Nephron (organoid): ENCODE measurements at regions not wholly inside any gene's neighbourhood (a gene's known extent, or its start where the extent isn't known, plus 50 kb on each side); places are given as distances from the start of the nearest gene placed in this dataset.

Source experiments
- H3K27ac Mint-ChIP-seq, 3 experiments: 2 replicates each; pipeline ENCODE4 v1.8.0; 2020; ENCODE audit warnings: mixed read lengths in 3 of 3, mild to moderate bottlenecking in 2 of 3, moderate library complexity in 1 of 3
- H3K27me3 Mint-ChIP-seq: 2 replicates; pipeline ENCODE4 v1.8.0; 2021; ENCODE audit warnings: low read depth, mild to moderate bottlenecking, moderate library complexity, mixed read lengths
- H3K36me3 Mint-ChIP-seq: 2 replicates; pipeline ENCODE4 v1.8.0; 2020; ENCODE audit warnings: low read depth, mixed read lengths
- H3K4me1 Mint-ChIP-seq: 2 replicates; pipeline ENCODE4 v1.8.0; 2020; ENCODE audit warnings: mixed read lengths
- H3K4me3 Mint-ChIP-seq, 3 experiments: 2 replicates each; pipeline ENCODE4 v1.8.0; 2020; ENCODE audit warnings: mild to moderate bottlenecking in 3 of 3, mixed read lengths in 3 of 3, moderate library complexity in 2 of 3
- H3K9me3 Mint-ChIP-seq: 2 replicates; pipeline ENCODE4 v1.8.0; 2020; ENCODE audit warnings: mixed read lengths
- CTCF ChIP-seq, 3 experiments: fragments of 200-600 bp; sonication (generic); IDR thresholded peaks; one replicate each; pipeline ENCODE4 v1.5.0; 2021; ENCODE audit warnings: antibody characterized with exemption in 3 of 3; ENCODE audit not compliant: unreplicated experiment in 3 of 3

DNA sequence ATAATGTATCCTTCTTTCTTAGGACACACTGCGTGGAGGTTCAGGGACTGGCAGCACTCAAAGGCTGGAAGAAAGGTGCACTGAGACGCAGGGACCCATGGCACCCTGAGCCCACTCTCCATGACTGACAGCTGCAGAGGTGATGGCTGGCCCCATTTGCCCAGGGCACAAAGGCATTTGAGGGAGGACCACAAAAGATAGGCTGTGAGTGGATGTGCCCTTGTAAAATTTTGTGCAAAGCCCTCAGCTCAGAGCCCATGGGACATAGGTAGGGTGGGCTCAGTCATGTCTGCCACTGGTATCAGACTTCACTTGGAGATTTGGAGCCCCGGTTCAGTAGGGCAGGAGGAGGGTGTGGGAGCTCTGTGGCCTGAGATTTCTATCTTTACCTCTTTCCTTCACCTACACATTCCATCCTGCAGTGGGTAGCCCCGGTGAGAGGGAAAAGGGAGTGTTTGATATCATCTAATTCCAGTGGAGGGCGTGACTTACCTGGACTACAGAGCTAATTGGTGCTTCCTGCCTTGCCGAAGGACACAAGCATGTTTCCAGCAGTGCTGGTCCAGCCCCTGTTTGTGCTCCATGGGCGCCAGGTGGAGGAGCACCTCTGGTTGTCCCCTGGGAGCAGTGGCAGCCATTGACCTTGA, 312.2 kb downstream of the EN1 start:
- TF ChIP-seq CTCF (IDR thresholded peaks at IDR 0.05; ENCODE audit: unreplicated experiment in 3 of 3): no peak
- Mint-ChIP-seq H3K36me3 (no peaks in the 10 kb centered on the region), H3K27me3 (peaks cover 8% of the 10 kb centered on the region), H3K4me3 (no peak overlapping the region), H3K27ac (no peak overlapping the region), H3K9me3 (no peaks in the 10 kb centered on the region), H3K4me1 (no peaks in the 10 kb centered on the region)

DNA sequence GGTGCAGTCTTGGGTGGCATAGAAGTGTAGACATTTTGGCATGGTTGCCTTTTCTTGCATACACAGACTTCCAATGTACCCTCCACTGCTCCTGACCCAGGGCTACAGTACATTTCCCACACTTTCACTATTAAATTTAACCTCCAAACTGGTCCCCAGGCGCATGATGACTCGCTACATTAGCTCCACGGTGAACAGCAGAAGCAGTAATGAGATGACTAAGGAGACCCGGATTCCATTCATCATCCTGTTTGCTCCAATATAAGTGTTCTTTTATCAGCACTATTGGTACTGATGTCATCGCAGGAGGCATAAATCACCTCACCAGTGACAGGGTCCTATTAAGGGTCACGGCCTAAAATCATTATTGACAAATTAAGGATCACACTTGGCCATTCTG, 316.5 kb downstream of the EN1 start:
- Mint-ChIP-seq H3K36me3 (no peaks in the 10 kb centered on the region), H3K27ac (no peak overlapping the region), H3K9me3 (no peaks in the 10 kb centered on the region), H3K4me1 (no peaks in the 10 kb centered on the region), H3K27me3 (peaks cover 14% of the 10 kb centered on the region), H3K4me3 (no peak overlapping the region)
- TF ChIP-seq CTCF (IDR thresholded peaks at IDR 0.05; ENCODE audit: unreplicated experiment in 3 of 3): no peak

DNA sequence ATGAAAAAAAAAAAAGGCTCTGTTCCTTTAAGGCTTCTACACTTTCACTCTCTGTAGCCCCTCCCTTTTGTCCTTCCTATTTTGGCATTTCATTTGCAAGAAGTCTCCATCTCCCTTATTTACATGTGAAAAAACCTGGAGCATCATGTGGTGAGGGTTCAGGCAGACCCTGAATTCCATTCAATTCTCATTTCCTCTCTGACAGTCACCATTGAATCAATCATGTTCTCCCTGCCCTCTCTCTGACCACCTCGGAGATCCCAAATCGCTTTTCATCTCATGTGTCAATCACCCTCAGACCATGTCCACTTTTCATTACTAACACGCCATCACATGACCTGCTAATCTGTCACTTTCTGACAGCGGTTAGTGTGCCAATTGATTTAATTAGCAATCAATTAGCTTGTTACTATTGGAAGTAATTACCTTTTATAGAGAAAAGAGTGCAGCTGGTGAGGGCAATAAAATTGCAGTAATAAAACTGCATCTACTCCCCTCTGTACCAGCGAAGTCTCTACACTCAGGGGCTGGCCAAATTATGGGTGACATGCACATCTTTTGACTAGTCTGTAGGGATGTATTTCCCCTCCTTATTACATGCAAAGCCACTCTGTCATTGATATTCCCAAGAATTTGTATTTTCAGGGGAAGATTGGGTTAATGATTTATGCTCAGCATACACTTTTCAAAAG, 317.4 kb downstream of the EN1 start:
- Mint-ChIP-seq H3K4me3 (no peak overlapping the region), H3K27ac (no peak overlapping the region), H3K36me3 (no peaks in the 10 kb centered on the region), H3K27me3 (peaks cover 14% of the 10 kb centered on the region), H3K9me3 (no peaks in the 10 kb centered on the region), H3K4me1 (no peaks in the 10 kb centered on the region)
- no peak for TF ChIP-seq CTCF (IDR thresholded peaks at IDR 0.05; ENCODE audit: unreplicated experiment in 3 of 3)

- no peak overlapping the region for H3K27ac Mint-ChIP-seq
- no peaks in the 10 kb centered on the region for H3K4me1 Mint-ChIP-seq
- H3K4me3 Mint-ChIP-seq: no peak overlapping the region
- peaks cover 10% of the 10 kb centered on the region for H3K27me3 Mint-ChIP-seq
- H3K9me3 Mint-ChIP-seq: no peaks in the 10 kb centered on the region
- TF ChIP-seq CTCF (IDR thresholded peaks at IDR 0.05; ENCODE audit: unreplicated experiment in 3 of 3): no peak
- no peaks in the 10 kb centered on the region for H3K36me3 Mint-ChIP-seq
Measured at GRCh38 chr2:118527571-118527970, 319.9 kb downstream of the EN1 start.

GRCh38 chr2:118525346-118525745, 322.1 kb downstream of the EN1 start:
- Mint-ChIP-seq H3K4me3 (no peak overlapping the region), H3K4me1 (no peaks in the 10 kb centered on the region), H3K9me3 (peaks cover 9% of the 10 kb centered on the region), H3K27me3 (peaks cover 10% of the 10 kb centered on the region), H3K36me3 (no peaks in the 10 kb centered on the region), H3K27ac (no peak overlapping the region)
- no peak for TF ChIP-seq CTCF (IDR thresholded peaks at IDR 0.05; ENCODE audit: unreplicated experiment in 3 of 3)

GRCh38 chr2:118524911-118525310, 322.5 kb downstream of the EN1 start:
- Mint-ChIP-seq H3K9me3 (peaks cover 10% of the 10 kb centered on the region), H3K4me3 (no peak overlapping the region), H3K27me3 (peaks cover 10% of the 10 kb centered on the region), H3K36me3 (no peaks in the 10 kb centered on the region), H3K4me1 (no peaks in the 10 kb centered on the region), H3K27ac (no peak overlapping the region)
- no peak for TF ChIP-seq CTCF (IDR thresholded peaks at IDR 0.05; ENCODE audit: unreplicated experiment in 3 of 3)
